ENCODE measurements at regions not wholly inside any gene's neighbourhood (a gene's known extent, or its start where the extent isn't known, plus 50 kb on each side); places are given as distances from the start of the nearest gene placed in this dataset.
"Not testable (repeated sequence)": the region's sequence is repeated elsewhere in the genome, so short reads cannot be mapped to it uniquely, and the experiment has no call there.

- DNase-seq (ENCODE audit: low read depth, low spot score): no peak
Observed at GRCh38 chr17:72175787-72176515, 55.1 kb downstream of the SOX9 start.

GRCh38 chr17:72176516-72176851 lies 55.7 kb downstream of the SOX9 start:
- no peak for DNase-seq (ENCODE audit: low read depth, low spot score)

GRCh38 chr17:72176951-72177660 lies 56.3 kb downstream of the SOX9 start:
- DNase-seq (ENCODE audit: low read depth, low spot score): no peak

GRCh38 chr17:72177738-72178137 lies 56.9 kb downstream of the SOX9 start:
- DNase-seq (ENCODE audit: low read depth, low spot score): no peak

GRCh38 chr17:72182371-72182873 lies 61.6 kb downstream of the SOX9 start:
- DNase-seq (ENCODE audit: low read depth, low spot score): no peak

- DNase-seq (ENCODE audit: low read depth, low spot score): no peak
Observed at GRCh38 chr17:72183194-72183685, 62.4 kb downstream of the SOX9 start.

- no peak for DNase-seq (ENCODE audit: low read depth, low spot score)
Observed at GRCh38 chr17:72184805-72185204, 64.0 kb downstream of the SOX9 start.

GRCh38 chr17:72185564-72185963 lies 64.7 kb downstream of the SOX9 start:
- DNase-seq (ENCODE audit: low read depth, low spot score): no peak

- no peak for DNase-seq (ENCODE audit: low read depth, low spot score)
Observed at GRCh38 chr17:72187556-72187955, 66.7 kb downstream of the SOX9 start.

GRCh38 chr17:72188801-72189200 lies 68.0 kb downstream of the SOX9 start:
- DNase-seq (ENCODE audit: low read depth, low spot score): no peak

GRCh38 chr17:72189768-72190593 lies 69.2 kb downstream of the SOX9 start:
- no peak for DNase-seq (ENCODE audit: low read depth, low spot score)

- no peak for DNase-seq (ENCODE audit: low read depth, low spot score)
Observed at GRCh38 chr17:72191356-72191755, 70.5 kb downstream of the SOX9 start.

GRCh38 chr17:72191921-72192799 lies 71.3 kb downstream of the SOX9 start:
- DNase-seq (ENCODE audit: low read depth, low spot score): no peak

GRCh38 chr17:72192800-72193192 lies 72.0 kb downstream of the SOX9 start:
- DNase-seq (ENCODE audit: low read depth, low spot score): no peak

- no peak for DNase-seq (ENCODE audit: low read depth, low spot score)
Observed at GRCh38 chr17:72193391-72194106, 72.7 kb downstream of the SOX9 start.

GRCh38 chr17:72194107-72194440 lies 73.3 kb downstream of the SOX9 start:
- DNase-seq (ENCODE audit: low read depth, low spot score): not testable (repeated sequence)

- DNase-seq (ENCODE audit: low read depth, low spot score): no peak
Observed at GRCh38 chr17:72199256-72199655, 78.4 kb downstream of the SOX9 start.

GRCh38 chr17:72204742-72205141 lies 83.9 kb downstream of the SOX9 start:
- no peak for DNase-seq (ENCODE audit: low read depth, low spot score)

- no peak for DNase-seq (ENCODE audit: low read depth, low spot score)
Observed at GRCh38 chr17:72205357-72205756, 84.5 kb downstream of the SOX9 start.

- no peak for DNase-seq (ENCODE audit: low read depth, low spot score)
Observed at GRCh38 chr17:72205822-72206221, 85.0 kb downstream of the SOX9 start.

GRCh38 chr17:72206376-72206775 lies 85.6 kb downstream of the SOX9 start:
- DNase-seq (ENCODE audit: low read depth, low spot score): no peak
